ENCODE measurements at regions not wholly inside any gene's neighbourhood (a gene's known extent, or its start where the extent isn't known, plus 50 kb on each side); places are given as distances from the start of the nearest gene placed in this dataset.

DNA sequence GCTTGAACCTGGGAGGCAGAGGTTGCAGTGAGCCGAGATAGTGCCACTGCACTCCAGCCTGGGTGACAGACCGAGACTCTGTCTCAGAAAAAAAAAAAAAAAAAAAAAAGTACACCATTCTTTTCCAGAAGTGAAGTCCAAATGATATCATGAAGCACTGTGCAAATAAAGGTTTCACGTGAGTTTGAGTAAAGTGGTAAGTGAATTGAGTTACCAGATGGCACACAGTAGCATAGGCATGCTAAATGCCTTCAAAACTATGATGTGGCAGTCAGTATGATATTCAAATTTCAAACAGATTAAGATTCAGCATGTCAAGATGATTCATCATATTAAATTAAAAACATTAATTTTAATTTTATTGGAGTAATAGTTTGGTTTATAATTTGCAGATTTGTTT is 195.2 kb downstream of the TAF11L14 start:
- no peak for DNase-seq
- H3K27ac ChIP-seq: no peak overlapping the region
- intact Hi-C loops (cut with DNase I; ENCODE audit: low total_unique reads): no loop called here
- 84 to 95% methylated on average over 3 of the region's 3 CpGs for WGBS, 2 donors
- no peaks in the 10 kb centered on the region for H3K36me3 ChIP-seq (ENCODE audit: low read depth, missing control alignments)
- H3K4me1 ChIP-seq: no peaks in the 10 kb centered on the region
- H3K27me3 ChIP-seq: no peaks in the 10 kb centered on the region
- no peaks in the 10 kb centered on the region for H3K9me3 ChIP-seq
- TF ChIP-seq, protein P1, sequence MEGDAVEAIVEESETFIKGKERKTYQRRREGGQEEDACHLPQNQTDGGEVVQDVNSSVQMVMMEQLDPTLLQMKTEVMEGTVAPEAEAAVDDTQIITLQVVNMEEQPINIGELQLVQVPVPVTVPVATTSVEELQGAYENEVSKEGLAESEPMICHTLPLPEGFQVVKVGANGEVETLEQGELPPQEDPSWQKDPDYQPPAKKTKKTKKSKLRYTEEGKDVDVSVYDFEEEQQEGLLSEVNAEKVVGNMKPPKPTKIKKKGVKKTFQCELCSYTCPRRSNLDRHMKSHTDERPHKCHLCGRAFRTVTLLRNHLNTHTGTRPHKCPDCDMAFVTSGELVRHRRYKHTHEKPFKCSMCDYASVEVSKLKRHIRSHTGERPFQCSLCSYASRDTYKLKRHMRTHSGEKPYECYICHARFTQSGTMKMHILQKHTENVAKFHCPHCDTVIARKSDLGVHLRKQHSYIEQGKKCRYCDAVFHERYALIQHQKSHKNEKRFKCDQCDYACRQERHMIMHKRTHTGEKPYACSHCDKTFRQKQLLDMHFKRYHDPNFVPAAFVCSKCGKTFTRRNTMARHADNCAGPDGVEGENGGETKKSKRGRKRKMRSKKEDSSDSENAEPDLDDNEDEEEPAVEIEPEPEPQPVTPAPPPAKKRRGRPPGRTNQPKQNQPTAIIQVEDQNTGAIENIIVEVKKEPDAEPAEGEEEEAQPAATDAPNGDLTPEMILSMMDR (IDR thresholded peaks at IDR 0.05): no peak
- no peak for TF ChIP-seq POLR2A (IDR thresholded peaks at IDR 0.05)
- H3K4me3 ChIP-seq: no peak overlapping the region

DNA sequence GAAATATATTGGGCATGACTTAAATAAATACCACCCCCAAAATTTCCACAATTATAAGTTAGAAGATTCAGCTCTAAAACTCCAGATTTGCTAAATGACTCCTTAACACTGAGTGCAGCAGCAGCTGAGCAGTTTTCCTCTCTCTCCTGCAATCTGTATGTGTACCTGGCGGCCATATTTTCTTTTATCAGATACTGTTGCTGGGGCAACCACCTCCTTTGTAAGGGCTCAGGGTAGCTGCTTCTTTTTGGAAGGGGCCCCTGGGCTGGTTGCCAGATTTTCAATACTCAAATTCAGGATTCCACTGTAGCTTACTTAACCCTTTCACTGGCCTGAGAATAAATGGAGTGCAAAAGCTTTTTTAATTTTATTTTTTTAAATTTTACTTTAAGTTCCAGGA is 197.0 kb downstream of the TAF11L14 start:
- intact Hi-C loops (cut with DNase I; ENCODE audit: low total_unique reads): no loop called here
- DNase-seq: no peak
- no peaks in the 10 kb centered on the region for H3K36me3 ChIP-seq (ENCODE audit: low read depth, missing control alignments)
- no peaks in the 10 kb centered on the region for H3K27me3 ChIP-seq
- H3K4me3 ChIP-seq: no peak overlapping the region
- H3K9me3 ChIP-seq: no peaks in the 10 kb centered on the region
- H3K27ac ChIP-seq: no peak overlapping the region
- 15 to 43% methylated on average over 1 of the region's 1 CpG for WGBS, 2 donors
- no peaks in the 10 kb centered on the region for H3K4me1 ChIP-seq
- TF ChIP-seq, protein P1 (IDR thresholded peaks at IDR 0.05): no peak

DNA sequence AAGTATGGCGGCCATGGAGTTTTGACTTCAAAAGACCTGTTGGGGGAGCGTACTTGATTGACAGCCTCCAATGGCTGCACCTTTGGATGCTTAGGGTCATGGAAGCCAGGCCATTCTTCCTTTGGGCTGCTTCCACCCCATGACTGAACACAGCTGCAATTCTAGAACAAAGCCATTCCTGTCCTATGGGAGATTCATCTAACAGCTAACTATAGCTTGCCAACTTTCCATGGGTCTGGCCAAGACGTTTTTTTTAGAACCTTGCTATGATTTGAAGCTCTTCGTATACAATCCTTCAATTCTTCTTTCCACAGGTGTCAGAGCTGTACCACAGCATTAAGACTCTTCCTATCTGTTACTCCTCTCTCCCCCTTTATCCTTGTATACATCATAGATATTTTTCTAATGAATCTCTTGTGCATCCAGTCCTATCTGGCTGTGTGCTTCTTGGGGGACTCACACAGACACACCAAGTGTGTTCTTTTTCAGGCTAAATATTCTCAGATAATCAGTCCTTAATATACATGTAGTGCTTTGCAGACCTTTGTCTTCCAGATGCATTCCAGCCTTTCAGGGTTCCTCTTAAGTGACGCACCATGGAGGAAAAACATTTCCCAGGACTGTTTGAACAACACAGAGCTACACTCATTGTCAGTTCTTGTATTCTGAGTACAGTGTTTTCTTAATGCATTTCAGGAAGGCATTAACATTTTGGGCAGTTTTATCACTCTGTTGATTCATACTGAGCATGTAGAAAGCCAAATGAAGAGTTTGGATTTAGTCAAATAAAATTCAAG is 198.9 kb downstream of the TAF11L14 start:
- no peak overlapping the region for H3K4me3 ChIP-seq
- H3K27me3 ChIP-seq: no peaks in the 10 kb centered on the region
- 68 to 80% methylated on average over 5 of the region's 5 CpGs for WGBS, 2 donors
- no peaks in the 10 kb centered on the region for H3K36me3 ChIP-seq (ENCODE audit: low read depth, missing control alignments)
- no peak for DNase-seq
- H3K9me3 ChIP-seq: no peaks in the 10 kb centered on the region
- no peak overlapping the region for H3K27ac ChIP-seq
- intact Hi-C loops (cut with DNase I; ENCODE audit: low total_unique reads): no loop called here
- no peaks in the 10 kb centered on the region for H3K4me1 ChIP-seq
- TF ChIP-seq, protein P1 (IDR thresholded peaks at IDR 0.05): no peak
- no peak for TF ChIP-seq POLR2A (IDR thresholded peaks at IDR 0.05)

DNA sequence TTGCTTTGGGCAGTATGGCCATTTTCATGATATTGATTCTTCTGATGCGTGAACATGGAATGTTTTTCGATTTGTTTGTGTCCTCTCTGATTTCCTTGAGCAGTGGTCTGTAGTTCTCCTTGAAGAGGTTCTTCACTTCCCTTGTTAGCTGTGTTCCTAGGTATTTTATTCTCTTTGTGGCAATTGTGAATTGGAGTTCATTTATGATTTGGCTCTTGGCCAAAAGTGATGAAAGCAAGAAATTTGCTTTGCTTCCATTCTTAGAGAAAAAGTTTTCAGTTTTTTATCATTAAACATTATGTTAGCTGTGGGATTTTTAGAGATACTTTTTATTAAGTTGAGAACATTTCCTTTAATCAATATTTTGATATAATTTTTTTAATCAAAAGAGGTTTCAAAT is 203.5 kb downstream of the TAF11L14 start:
- Histone ChIP-seq H3K36me3 (ENCODE audit: low read depth, missing control alignments) (no peaks in the 10 kb centered on the region), H3K4me3 (no peak overlapping the region), H3K27me3 (no peaks in the 10 kb centered on the region), H3K9me3 (no peaks in the 10 kb centered on the region), H3K27ac (no peak overlapping the region), H3K4me1 (no peaks in the 10 kb centered on the region)
- intact Hi-C loops (cut with DNase I; ENCODE audit: low total_unique reads): no loop called here
- DNase-seq: no peak
- WGBS, 2 donors: 87 to 93% methylated on average over 2 of the region's 2 CpGs
- no peak for TF ChIP-seq POLR2A (IDR thresholded peaks at IDR 0.05)

DNA sequence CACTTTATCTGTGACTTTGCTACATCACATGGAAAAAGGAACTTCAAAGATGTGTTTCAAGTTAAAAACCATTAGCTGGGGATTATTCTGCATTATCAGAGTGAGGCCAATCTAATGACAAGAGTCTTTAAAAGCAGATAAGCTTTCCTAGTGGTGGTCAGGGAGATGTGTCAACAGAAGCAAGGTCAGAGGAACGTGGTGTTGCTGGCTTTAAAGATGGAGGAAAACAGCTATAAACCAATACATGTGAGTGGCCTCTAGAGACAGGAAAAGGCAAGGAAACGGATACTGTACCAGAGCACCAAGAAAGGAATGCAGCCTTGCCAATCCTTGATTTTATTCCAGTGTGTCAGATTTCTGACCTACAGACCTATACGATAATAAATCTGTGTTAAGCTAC is 204.2 kb downstream of the TAF11L14 start:
- no peak for TF ChIP-seq POLR2A (IDR thresholded peaks at IDR 0.05)
- TF ChIP-seq, protein P1 (IDR thresholded peaks at IDR 0.05): no peak
- DNase-seq: no peak
- intact Hi-C loops (cut with DNase I; ENCODE audit: low total_unique reads): no loop called here
- 48 to 49% methylated on average over 3 of the region's 3 CpGs for WGBS, 2 donors
- H3K4me3 ChIP-seq: no peak overlapping the region
- H3K9me3 ChIP-seq: no peaks in the 10 kb centered on the region
- H3K4me1 ChIP-seq: no peaks in the 10 kb centered on the region
- no peak overlapping the region for H3K27ac ChIP-seq
- no peaks in the 10 kb centered on the region for H3K27me3 ChIP-seq
- H3K36me3 ChIP-seq (ENCODE audit: low read depth, missing control alignments): no peaks in the 10 kb centered on the region
